Retinal pigment epithelial cell (primary cell): ENCODE measurements at regions not wholly inside any gene's neighbourhood (a gene's known extent, or its start where the extent isn't known, plus 50 kb on each side); places are given as distances from the start of the nearest gene placed in this dataset.
A peak's percentile ranks its signal among the peaks of the same experiment; 100 is the strongest.
"Not testable (repeated sequence)": the region's sequence is repeated elsewhere in the genome, so short reads cannot be mapped to it uniquely, and the experiment has no call there.

Experiments
- DNase-seq: peaks from one replicate; pipeline ENCODE4 v3.0.0-alpha.2; 2010; ENCODE audit warnings: low read depth
- H3K4me3 ChIP-seq: 2 replicates; pipeline ENCODE4 v1.5.1; 2011; ENCODE audit warnings: mild to moderate bottlenecking, low read length, control low read depth, moderate library complexity
- CTCF ChIP-seq: conservative IDR thresholded peaks from 2 replicates; pipeline ENCODE4 v1.5.1; 2011; ENCODE audit warnings: low read depth, low read length, control low read depth, inconsistent platforms

DNA sequence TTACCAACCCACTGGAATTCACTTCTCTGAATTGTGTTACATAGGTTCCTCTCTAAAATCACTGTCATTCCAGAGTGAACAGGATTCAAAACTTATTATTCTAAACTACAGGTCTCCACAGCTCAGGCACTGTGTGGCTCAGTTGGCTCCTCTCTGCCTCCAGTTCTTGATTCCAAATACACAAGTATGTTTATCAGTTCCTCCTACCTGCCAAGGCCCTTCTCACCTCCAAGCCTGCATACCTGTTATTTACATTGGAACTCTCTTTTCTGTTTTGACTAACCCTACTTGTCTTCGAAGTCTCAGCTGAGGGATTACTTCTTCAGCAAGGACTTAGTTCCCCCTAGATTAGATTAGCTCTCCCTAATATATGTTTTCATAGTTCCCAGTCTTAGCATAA, 397.6 kb upstream of the TMTC1 start:
- no peak for TF ChIP-seq CTCF
- H3K4me3 ChIP-seq = no peak overlapping the region
- no peak for DNase-seq

GRCh38 chr12:30180602-30181001, 396.9 kb upstream of the TMTC1 start:
- no peak for TF ChIP-seq CTCF
- H3K4me3 ChIP-seq = no peak overlapping the region
- no peak for DNase-seq

DNA sequence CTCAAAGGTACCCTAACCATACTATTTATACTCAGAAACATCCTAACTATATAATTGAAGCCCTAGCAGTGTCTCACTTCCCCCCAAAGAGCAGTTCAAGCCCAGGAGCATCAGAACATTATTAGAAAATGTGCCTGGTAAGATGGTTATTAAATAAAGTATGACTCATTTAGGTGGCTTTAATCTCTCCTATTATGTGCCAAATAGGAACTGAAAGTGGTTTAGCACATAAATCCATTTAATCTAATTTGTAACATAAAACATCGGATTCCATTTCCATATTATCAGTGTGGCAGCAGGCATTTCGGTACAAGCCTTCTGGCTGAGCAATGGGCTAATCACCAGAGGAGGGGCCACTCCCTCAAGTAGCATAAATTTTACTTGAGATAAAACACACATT, 395.2 kb upstream of the TMTC1 start:
- no peak for TF ChIP-seq CTCF
- peak; percentile 78 for DNase-seq
- H3K4me3 ChIP-seq = no peak overlapping the region

DNA sequence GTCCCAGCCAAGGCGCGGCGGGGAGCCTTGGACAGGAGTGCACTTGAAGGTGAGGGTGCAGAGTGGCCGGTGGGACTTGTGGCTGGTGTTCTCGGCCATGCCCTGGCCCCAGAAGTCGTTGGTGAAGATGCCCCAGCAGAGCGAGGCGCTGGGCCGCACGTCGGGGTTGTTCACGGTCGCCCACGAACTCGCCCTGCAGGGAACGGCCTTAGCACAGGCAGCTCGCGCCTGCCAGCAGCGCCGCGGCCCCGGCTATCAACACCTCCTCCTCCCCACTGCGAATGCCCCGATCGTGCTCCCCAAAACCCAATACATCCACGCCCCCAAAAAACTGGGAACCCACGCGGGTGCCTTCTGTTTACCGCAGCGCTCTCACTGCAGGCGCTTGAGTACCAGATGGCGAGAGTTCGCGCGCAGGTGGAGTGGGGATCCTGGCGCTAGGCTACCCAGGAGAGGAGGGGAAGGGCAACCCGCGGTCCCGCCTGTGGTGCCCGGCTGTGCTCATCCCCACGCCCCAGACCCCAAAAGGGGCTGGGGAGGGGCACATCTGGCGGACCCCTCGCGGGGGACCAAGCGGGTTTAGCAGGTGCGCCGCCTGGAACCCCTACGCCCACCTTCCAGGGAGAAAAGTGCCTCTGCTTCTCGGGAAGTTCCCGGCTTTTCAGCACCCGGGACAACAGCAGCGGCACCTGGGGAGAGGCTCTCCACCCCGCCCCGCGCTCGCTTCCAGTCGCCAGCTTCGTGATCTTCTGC, 386.3 kb upstream of the TMTC1 start:
- no peak for DNase-seq
- peak overlapping the region; percentile 20 for H3K4me3 ChIP-seq
- no peak for TF ChIP-seq CTCF

DNA sequence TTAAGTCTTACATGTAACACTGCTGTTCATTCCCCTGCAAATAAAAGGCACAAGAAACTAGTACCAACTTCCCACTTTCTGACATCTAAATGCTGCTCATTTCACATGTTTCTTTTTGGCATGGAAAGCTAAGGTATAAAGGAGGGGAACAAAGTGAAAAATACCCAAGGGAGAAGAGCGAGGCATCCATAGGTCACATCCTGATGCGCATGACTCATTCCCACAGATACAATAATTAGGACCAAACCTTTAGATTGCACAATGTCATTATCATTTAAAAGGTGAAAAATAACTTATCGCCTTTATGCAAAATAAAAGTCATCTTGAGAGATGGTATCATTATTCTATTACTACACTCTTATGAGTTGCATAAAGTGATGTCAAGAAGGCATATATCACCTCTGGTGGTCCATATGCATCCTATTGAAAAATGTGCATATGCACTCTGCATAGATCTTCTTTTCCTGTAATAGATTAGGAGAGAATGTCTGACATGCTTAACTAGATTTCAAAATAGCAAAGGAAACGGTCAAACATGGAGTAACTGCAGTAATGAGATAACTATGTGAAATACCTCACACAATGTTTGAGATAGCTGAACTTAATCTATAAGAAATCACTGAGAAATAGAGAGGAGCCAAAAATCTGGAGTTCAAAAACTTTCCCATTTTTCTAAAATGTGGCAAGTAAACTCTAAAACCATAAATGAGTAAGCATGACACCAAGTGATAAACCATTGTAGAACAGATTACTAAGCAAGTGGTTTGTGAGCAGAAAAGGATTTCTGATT, 382.5 kb upstream of the TMTC1 start:
- DNase-seq = no peak
- H3K4me3 ChIP-seq = no peak overlapping the region
- no peak for TF ChIP-seq CTCF

- no peak for TF ChIP-seq CTCF
- H3K4me3 ChIP-seq = no peak overlapping the region
- no peak for DNase-seq
These were observed 380.9 kb upstream of the TMTC1 start for GRCh38 chr12:30164382-30165318.

- H3K4me3 ChIP-seq, DNase-seq: not testable (repeated sequence)
These were observed 373.1 kb upstream of the TMTC1 start for GRCh38 chr12:30156833-30157232.
